NCI-H748 (cell line): ENCODE measurements at regions not wholly inside any gene's neighbourhood (a gene's known extent, or its start where the extent isn't known, plus 50 kb on each side); places are given as distances from the start of the nearest gene placed in this dataset.

Experiments used
- DNase-seq: peaks from one replicate; lab custom pipeline; 2025; ENCODE audit not compliant: unreplicated experiment; lab: John Stamatoyannopoulos, UW

DNA sequence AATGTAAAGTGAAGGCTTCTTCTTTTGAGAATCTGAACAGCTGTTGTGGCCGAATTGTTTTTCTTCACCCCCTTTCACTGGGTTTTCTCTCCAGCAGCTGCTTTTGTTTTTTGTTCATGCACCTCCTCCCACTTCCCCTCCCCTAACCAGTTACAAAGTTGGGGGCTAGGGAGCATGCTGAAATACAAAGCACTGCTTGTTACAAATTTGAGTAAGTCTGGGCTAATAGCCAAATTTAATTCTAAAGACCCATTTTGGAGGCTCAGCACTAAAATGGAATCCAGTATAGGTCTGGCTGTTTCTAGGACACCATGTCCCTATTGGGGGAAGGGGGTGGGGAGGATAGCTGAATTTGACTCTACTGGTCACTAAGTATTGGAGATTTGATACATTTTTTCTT lies 89.2 kb upstream of the GPM6B start:
- DNase-seq: peak; percentile 64

DNA sequence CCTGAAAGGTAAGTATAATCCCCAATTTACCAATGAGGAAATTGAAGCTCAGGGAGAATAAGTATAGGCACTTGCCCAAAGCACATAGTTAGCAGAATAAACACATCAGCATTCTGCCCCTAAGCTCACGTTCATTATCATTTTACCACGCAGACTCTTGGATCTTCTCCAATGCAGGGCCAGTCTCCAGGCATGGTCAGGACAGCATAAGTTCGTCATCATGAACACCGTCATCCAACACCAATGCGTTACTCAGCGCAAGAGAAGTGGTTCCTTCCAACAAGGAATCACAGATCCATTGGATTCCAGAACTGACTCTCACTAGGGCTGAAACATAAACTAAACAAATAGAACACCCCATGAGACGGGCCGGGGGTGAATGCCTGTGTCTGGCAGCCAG lies 86.5 kb upstream of the GPM6B start:
- DNase-seq: peak; percentile 12

DNA sequence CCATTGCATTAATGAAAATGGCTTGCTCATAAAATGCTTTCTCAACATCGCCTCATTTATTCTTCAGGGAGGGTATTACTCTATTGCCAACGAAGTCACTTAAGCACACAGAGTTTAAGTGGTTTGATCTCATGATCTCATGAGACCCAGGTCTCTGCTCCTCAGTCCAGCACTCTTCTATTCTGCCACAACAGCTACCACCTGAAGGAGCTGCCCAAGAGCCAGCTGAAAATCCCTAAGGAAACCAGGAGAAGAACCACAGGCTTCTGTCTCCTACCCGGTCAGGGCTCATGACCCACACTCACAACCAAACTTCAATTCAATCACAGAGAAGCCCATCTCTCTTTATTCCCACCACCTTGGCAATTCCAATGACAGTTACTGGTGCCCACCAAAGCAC lies 85.5 kb upstream of the GPM6B start:
- no peak for DNase-seq

DNA sequence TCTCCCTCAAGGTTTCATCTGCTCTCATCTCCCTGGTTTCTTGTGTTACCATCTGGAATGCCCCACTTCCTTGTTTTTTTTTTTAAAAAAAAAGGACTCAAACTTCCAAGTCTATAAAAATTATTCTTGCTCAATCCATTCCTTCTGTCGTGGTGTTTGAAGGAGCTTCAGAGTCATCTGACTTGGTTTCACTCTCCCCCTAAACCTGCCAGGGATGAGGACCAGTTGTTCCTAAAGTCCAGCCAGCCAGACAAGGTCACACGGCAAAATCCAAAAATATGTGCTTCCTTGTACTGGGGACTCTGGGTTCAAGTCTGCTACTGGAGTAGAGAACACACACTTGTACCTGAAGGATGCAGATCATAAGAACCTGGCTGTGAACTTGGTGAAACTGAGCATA lies 84.5 kb upstream of the GPM6B start:
- DNase-seq: no peak

DNA sequence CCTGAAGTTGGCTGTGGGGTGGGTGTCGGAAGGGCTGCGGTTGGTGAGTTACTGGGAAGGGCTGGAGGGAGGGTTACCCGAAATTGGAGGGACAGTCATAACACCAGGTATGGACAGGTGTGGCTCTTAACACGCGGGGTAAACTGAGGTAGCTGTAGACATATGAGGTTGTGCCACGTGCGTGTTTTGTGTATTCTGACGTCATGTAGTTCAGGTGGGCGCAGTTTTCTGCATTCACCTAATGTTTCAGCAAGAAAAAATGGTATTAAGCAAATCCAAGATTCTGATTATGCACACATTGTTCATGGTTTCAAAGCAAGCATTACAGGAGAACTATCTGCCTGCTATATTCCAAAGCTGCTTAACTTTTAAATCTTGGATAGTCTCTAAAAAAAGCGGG lies 83.5 kb upstream of the GPM6B start:
- no peak for DNase-seq

DNA sequence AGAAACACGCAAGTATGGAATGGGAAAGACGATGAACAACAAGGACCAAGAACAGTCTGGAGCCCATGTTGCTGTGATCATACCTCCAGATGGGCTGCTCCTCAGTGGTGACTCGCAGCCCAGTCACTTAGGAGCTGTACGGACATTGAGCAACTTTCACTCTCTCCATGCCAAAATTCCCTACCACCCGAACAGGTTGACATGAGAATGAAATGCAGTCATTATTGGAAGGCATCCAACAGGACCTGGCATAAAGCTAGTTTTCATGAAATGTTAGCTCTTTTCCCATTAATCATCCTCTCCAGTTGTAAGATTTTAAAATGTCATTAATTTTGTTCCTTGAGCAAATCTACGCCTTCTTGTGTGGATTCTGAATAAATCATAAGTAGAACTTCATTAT lies 82.7 kb upstream of the GPM6B start:
- no peak for DNase-seq

DNA sequence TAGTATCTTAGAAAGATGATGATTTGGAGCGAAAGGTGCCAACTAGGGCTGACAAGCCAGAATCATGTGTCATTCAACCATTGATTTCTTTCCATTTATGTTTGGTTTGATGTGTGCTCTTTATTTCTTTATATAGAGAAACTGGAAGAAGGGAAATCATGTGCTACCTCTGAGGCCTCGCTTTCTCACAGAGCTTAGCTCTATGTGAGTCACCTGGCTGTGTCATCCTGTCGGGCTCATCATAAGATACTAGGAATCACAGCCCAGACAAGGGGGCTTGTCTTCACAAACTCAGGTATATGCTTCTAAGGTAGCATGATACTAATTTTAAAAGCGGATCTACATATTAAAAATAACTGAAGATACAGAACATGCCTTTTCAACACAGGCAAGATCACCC lies 81.7 kb upstream of the GPM6B start:
- no peak for DNase-seq

DNA sequence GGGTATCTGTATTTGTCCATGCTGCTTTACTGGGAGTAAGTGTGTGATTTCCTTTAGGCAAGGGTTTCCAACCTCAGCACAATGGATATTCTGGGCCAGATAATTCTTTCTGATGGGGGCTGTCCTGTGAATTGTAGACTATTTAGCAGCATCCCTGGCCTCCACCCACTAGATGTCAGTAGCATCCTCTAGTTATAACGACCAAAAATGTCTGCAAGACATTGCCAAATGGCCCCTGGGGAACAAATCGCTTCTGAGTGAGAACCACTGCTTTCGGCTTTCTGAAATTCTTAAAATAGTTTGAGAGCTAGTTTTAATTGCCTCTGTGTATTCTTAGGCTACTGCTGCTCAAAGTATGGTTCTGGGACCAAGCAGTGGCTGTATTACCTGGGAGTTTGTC lies 81.2 kb upstream of the GPM6B start:
- peak; percentile 32 for DNase-seq

DNA sequence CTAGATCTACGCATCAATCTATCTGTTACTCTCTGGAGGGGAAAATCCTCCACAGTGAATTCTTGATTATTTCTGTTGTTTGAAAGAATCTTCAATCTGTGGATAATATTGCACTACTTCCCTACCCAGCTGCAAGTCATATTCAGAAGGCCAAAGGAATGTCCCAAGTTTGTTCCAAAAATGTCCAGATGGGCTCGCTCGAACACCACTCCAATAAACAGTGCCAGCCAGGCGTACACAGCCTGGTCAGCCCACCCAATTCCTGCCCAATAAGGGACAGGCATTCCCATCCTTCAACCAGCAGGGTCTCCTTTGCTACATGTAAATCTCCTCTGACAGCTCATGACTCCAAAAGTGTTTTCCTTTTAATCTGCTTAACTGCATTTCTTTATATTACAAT lies 80.7 kb upstream of the GPM6B start:
- no peak for DNase-seq

DNA sequence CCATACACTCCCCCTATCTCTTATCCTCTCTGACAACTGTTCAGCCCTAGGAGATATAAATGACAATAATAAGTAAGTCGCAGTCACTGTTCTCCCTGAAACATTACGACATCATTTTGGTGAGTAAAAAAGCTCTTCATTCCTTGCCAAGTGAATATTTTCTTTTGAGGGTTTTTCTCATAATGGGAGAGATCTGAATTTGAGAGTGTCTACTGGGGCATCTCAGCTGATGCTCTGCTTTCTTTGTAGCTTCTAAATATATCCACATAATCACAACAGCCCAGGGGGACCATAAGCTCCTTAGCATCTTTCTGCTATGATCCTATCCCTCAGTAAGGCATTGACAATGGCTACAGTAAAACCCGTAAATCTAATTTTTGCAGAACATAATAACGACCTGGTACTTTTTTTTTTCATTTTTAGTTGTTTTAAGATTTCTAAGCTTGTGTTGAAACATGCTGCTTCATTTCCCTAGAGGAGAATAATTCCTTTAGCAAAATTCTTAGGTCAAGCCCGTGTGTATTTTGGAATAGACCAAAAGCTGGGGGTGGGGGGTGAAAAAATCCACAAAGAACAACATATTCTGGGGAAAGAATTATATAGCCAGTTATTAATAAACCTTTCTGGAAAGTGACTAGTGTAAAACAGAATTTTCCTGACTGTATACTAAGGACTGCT lies 78.1 kb upstream of the GPM6B start:
- no peak for DNase-seq

DNA sequence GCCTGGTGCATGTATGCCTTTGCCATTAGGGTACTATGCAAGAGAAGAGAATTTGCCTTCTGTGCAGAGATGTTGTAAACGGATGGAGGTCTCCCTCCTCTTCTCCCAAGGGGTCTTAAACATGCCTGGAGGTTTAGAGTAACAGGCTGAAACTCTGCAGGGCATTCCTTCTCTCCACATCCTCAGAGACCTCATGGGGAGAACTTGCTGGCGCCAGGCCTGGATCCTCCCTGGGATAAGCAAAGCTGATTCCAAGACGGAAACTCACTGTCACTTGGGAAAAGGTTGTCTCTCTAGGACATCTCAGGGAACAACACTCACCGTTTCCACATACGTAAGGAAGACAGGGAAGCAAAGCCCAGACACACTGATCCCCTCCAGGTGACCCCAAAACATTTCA lies 76.9 kb upstream of the GPM6B start:
- DNase-seq: no peak

DNA sequence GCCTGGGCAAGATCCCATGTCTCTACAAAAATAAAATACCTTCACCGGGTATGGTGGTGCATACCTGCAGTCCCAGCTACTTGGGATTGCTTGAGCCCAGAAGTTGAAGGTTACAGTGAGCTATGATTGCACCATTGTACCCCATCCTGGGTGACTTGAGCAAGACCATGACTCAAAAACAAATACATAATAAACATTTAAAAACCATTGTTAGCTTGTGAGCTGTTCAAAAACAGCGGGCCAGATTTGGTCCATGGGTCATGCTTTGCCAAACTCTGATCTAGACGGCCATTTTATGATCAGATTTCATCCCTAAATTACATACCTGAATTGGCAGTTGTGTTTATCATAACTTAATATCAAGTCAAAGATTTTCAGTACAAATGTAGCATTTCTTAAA lies 76.0 kb upstream of the GPM6B start:
- DNase-seq: no peak

DNA sequence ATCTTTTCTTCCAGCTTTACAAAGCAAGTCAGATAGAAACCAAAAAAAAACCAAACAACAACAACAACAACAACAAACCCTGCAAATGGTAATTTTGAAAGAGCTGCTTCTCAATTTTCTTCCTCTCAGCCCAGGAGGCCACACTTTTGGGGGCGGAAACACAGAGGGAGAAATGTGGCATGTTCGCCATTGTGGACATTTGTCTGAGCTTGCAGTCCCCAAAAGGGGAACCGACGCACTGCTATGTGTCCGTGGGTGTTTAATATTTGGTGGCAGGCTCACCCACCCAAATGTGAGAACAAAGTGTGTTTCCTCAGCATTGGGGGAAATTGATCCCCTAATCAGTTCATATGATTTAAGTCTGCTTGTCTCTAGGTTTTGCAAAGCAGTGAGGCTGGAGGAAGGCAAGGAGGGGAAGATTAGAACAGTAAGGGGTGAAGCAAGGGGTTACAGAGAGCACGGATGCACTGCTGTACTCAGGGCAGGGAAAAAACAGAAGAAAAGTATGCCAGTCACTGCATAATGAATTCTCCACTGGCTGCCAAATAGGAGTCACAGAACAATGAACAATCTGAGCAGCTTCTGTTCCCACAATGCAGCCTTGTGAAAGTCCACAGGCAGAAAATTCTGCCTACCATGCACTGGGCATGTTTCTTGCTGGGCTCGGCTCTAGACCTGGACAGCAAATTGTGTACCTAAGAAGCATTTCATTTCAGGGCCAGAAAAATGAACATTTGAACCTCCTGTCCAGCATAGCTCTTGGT lies 74.7 kb upstream of the GPM6B start:
- no peak for DNase-seq

DNA sequence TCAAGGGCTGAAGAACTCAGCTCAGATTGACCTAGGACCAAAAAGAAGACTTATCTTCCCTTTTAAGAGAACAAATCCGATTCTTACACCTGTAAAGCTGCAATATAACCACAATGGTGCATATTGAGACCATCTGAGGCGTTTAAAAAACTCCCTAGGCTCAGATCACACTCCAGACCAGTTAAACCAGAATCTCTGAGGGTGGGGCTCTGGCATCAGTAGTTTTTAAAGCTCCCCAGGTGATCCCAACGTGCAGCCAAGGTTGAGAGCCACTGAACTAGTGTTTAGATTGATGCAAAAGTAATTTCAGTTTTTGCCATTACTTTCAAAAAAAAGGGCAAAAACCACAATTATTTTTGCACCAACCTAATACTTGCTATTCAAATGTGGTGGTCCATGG lies 73.9 kb upstream of the GPM6B start:
- DNase-seq: no peak

DNA sequence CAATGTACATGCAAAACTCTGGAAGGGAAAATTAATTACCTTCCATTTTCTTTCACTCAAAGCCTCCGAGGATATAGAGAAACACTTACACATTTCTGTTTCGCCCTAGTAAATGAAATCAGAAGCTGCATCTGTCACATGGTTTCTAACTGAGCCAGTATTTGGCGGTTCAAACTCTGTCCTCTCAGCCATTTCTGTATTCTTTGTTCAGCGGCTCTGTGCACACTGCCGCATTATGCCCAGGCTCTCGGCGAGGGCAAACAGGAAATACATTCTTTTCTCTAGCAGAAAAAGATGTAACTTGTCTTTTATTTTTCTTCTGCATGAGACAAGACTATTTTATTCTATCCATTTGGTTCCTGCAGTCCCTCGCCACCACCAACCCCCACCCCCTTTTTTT lies 71.4 kb upstream of the GPM6B start:
- DNase-seq: peak; percentile 2

DNA sequence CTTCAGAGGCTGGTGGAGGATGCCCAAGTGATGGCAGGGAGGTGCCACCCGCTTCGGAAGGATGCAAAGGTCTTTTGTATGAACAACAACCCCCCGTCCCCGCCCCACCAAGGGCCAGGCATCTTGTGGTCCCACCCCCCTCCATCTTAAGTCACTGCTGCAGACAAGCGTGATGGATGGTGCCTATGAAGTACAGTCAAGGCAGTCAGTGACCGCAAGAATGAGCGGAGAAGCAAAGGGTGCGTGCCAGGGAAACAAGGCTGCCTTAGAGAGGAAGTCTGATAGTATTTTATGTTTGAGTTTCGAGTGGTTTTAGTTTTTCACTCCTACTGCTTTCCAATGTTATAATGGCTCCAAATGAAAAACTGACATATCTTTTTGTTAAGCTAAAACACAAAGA lies 68.7 kb upstream of the GPM6B start:
- no peak for DNase-seq

DNA sequence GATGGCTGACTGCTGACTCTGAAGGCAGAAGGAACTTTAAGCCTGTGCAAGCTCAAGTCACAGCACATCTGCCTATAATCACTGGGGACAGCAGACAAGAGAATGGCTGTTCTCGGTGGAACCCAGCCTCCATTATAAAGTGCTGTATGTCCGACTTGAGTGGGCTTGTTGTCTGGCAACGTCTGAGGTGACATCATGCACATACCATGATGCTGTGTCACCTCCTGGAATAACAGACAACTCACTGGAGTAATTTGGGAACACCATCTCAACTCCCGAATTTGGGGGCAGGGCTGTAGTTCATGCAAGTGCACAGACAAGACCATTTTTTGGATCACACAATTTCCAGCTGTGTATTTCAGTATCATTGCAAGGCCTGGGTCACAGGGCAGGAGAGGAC lies 59.8 kb upstream of the GPM6B start:
- no peak for DNase-seq

DNA sequence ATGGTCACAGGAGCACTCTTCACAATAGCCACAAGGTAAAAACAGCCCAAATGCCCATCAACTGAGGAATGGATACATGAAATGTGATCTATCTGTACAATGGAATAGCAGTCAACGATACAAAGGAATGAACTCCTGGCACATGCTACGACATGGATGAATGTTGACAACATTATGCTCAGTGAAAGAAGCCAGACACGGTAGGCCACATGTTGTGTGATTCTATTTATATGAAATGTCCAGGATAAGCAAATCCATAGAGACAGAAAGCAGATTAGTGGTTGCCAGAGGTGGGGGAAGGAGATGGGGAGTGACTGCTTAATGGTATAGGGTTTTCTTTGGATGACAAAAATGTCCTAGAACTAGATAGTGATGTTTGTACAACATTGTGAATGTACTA lies 58.7 kb upstream of the GPM6B start:
- DNase-seq: no peak

DNA sequence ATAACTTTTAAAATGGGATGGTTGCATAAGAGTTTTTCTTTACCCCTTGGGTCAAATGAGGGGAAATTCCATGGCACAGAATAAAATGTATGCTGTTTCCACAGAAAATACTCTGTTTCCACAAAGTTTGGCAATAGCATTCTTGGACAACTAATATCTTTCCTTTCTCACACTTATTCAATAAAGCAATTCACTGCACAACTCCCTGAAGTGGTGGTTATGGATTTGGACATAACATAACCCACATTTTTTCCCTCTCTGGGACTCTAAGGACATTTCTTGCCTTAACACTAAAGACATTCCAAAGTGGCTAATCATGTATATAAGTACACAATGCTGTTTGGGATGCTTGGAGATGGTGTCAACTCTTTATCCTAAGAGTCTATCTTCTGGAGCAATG lies 51.7 kb upstream of the GPM6B start:
- DNase-seq: no peak
